IgD-negative memory B cell (primary cell): ENCODE measurements at regions not wholly inside any gene's neighbourhood (a gene's known extent, or its start where the extent isn't known, plus 50 kb on each side); places are given as distances from the start of the nearest gene placed in this dataset.
A peak's percentile ranks its signal among the peaks of the same experiment; 100 is the strongest.

Experiments used
- H3K27ac Mint-ChIP-seq, 3 donors: one replicate each; pipeline ENCODE4 v1.8.0; 2020 to 2022; ENCODE audit warnings: mild to moderate bottlenecking in 3 of 3, mixed read lengths in 3 of 3, moderate library complexity in 1 of 3
- H3K27me3 Mint-ChIP-seq: one replicate; pipeline ENCODE4 v1.8.0; 2021; ENCODE audit warnings: mixed read lengths
- H3K36me3 Mint-ChIP-seq: one replicate; pipeline ENCODE4 v1.8.0; 2020; ENCODE audit warnings: mild to moderate bottlenecking, mixed read lengths
- H3K4me1 Mint-ChIP-seq, 3 donors: one replicate each; pipeline ENCODE4 v1.8.0; 2020 to 2022; ENCODE audit warnings: mixed read lengths in 3 of 3, mild to moderate bottlenecking in 1 of 3
- H3K4me3 Mint-ChIP-seq, 4 donors: one replicate each; pipeline ENCODE4 v1.8.0; 2020 to 2022; ENCODE audit warnings: mild to moderate bottlenecking in 4 of 4, mixed read lengths in 4 of 4, moderate library complexity in 3 of 4
- H3K9me3 Mint-ChIP-seq, 3 donors: one replicate each; pipeline ENCODE4 v1.8.0; 2020 to 2021; ENCODE audit warnings: mixed read lengths in 3 of 3, mild to moderate bottlenecking in 1 of 3

DNA sequence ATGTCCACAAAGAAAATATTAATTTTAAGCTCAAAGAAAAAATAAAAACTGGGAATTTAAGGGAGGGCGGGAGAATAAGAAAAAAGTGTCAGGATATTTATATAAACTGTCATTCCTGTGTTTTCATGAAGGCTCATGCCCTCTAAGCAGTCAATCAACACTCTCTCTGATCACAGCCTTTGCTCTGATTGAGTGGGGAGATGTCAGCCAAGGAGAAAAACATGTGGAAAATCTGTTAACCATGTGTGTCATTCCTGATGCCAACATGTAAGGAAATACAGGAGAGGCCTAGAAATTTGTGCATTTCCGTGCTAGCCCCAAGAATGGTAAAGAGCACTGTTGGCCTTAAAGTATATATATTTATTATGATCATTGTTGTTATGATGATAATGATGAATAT is 137.9 kb upstream of the IRX5 start:
- no peaks in the 10 kb centered on the region for H3K36me3 Mint-ChIP-seq
- H3K4me1 Mint-ChIP-seq = no peaks in the 10 kb centered on the region
- no peaks in the 10 kb centered on the region for H3K27me3 Mint-ChIP-seq
- no peak overlapping the region for H3K27ac Mint-ChIP-seq
- H3K9me3 Mint-ChIP-seq = peaks cover 0 to 6% (median 0%) of the 10 kb centered on the region in 3 donors
- H3K4me3 Mint-ChIP-seq = no peak overlapping the region

GRCh38 chr16:54787045-54787444 is 143.6 kb upstream of the IRX5 start:
- Mint-ChIP-seq H3K27ac (no peak overlapping the region), H3K9me3 (peaks cover 1 to 3% (median 2%) of the 10 kb centered on the region in 3 donors), H3K4me3 (no peak overlapping the region), H3K4me1 (no peaks in the 10 kb centered on the region), H3K27me3 (no peaks in the 10 kb centered on the region), H3K36me3 (no peaks in the 10 kb centered on the region)

DNA sequence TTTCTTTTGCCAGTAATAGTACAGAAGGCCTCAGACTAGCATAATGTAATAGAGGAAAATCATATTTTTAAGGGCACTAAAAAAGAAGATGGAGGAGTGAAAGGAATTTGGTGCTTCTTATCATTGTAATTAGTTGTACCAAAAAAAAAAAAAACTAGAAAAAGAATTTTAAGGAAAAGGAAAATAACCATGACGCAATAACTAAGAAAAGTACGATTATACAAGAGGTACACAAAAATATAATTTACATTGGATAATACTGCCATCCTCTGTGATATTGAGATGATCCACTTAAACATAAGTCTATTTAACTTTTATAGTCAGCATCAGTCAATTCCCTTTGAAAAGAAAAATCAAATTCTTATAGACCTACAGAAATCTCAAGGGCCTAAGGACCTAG is 146.7 kb upstream of the IRX5 start:
- Mint-ChIP-seq H3K36me3 (no peaks in the 10 kb centered on the region), H3K4me1 (no peaks in the 10 kb centered on the region), H3K9me3 (peaks cover 1 to 3% (median 2%) of the 10 kb centered on the region in 3 donors), H3K27ac (no peak overlapping the region), H3K27me3 (no peaks in the 10 kb centered on the region), H3K4me3 (no peak overlapping the region)

GRCh38 chr16:54783226-54783625 is 147.4 kb upstream of the IRX5 start:
- H3K27ac Mint-ChIP-seq = no peak overlapping the region
- H3K36me3 Mint-ChIP-seq = no peaks in the 10 kb centered on the region
- no peaks in the 10 kb centered on the region for H3K4me1 Mint-ChIP-seq
- H3K4me3 Mint-ChIP-seq = no peak overlapping the region
- H3K9me3 Mint-ChIP-seq = peaks cover 1 to 3% (median 2%) of the 10 kb centered on the region in 3 donors
- no peaks in the 10 kb centered on the region for H3K27me3 Mint-ChIP-seq

GRCh38 chr16:54780266-54780665 is 150.4 kb upstream of the IRX5 start:
- Mint-ChIP-seq H3K9me3 (peaks cover 0 to 3% (median 3%) of the 10 kb centered on the region in 3 donors), H3K27ac (no peak overlapping the region), H3K4me1 (no peaks in the 10 kb centered on the region), H3K36me3 (no peaks in the 10 kb centered on the region), H3K4me3 (no peak overlapping the region), H3K27me3 (no peaks in the 10 kb centered on the region)

DNA sequence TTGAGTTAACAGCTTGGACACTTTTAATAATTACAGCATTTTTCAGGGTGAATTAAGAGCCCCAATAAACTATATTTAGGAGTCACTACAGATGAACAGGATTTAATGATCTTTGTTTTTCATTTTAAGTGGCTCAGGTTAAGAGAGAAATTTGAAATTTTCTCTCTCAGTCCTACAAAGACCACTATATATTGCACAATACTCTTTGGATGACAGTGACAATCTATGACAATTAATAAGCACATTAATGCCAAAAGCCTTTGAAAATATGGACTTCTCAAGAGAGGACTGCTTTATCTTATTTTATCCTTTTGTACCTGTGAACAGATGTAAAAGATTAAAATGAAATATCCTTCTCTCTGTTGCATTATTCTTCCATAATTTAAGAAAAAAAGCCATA is 151.1 kb upstream of the IRX5 start:
- no peak overlapping the region for H3K27ac Mint-ChIP-seq

GRCh38 chr16:54774768-54775167 is 155.9 kb upstream of the IRX5 start:
- Mint-ChIP-seq H3K27ac (no peak overlapping the region), H3K4me3 (no peak overlapping the region), H3K4me1 (no peaks in the 10 kb centered on the region), H3K36me3 (no peaks in the 10 kb centered on the region), H3K9me3 (peaks cover 2 to 7% (median 3%) of the 10 kb centered on the region in 3 donors), H3K27me3 (no peaks in the 10 kb centered on the region)

More for the DNA sequence above, 151.1 kb upstream of the IRX5 start:
- H3K36me3 Mint-ChIP-seq = no peaks in the 10 kb centered on the region
- H3K4me3 Mint-ChIP-seq = no peak overlapping the region
- H3K27me3 Mint-ChIP-seq = no peaks in the 10 kb centered on the region
- H3K4me1 Mint-ChIP-seq = no peaks in the 10 kb centered on the region
- peaks cover 0 to 3% (median 3%) of the 10 kb centered on the region in 3 donors for H3K9me3 Mint-ChIP-seq

DNA sequence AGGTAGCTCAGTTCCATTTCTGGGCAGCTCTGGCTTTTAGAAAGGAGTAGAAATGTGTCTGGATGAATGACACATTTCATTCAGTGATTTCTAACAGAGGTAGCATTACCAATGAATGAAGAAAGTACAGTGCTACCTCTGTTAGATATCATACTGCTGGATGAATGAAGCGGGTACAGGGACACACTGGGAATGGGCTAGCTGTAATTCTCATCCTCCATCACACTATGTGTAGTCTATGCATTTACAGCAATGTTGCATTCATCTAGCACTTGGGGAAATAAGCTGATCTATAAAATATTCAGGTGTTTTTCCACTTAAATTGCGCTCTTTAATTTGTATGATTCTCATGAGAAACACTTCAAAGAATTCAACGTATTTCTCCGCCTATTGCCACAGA is 158.3 kb upstream of the IRX5 start:
- H3K27ac Mint-ChIP-seq = no peak overlapping the region
- H3K4me3 Mint-ChIP-seq = no peak overlapping the region
- H3K9me3 Mint-ChIP-seq = peaks cover 2 to 11% (median 3%) of the 10 kb centered on the region in 3 donors
- H3K36me3 Mint-ChIP-seq = no peaks in the 10 kb centered on the region
- H3K27me3 Mint-ChIP-seq = no peaks in the 10 kb centered on the region
- H3K4me1 Mint-ChIP-seq = no peaks in the 10 kb centered on the region

GRCh38 chr16:54766355-54766754 is 164.3 kb upstream of the IRX5 start:
- no peak overlapping the region for H3K27ac Mint-ChIP-seq
- H3K9me3 Mint-ChIP-seq = peaks cover 0 to 20% (median 7%) of the 10 kb centered on the region in 3 donors

GRCh38 chr16:54750249-54750648 is 180.4 kb upstream of the IRX5 start:
- Mint-ChIP-seq H3K27me3 (no peaks in the 10 kb centered on the region), H3K4me1 (no peaks in the 10 kb centered on the region), H3K4me3 (no peak overlapping the region), H3K36me3 (no peaks in the 10 kb centered on the region), H3K27ac (no peak overlapping the region), H3K9me3 (peaks cover 0 to 5% (median 2%) of the 10 kb centered on the region in 3 donors)

More at GRCh38 chr16:54766355-54766754, 164.3 kb upstream of the IRX5 start:
- H3K4me1 Mint-ChIP-seq = no peaks in the 10 kb centered on the region
- H3K4me3 Mint-ChIP-seq = no peak overlapping the region
- H3K36me3 Mint-ChIP-seq = no peaks in the 10 kb centered on the region
- no peaks in the 10 kb centered on the region for H3K27me3 Mint-ChIP-seq

DNA sequence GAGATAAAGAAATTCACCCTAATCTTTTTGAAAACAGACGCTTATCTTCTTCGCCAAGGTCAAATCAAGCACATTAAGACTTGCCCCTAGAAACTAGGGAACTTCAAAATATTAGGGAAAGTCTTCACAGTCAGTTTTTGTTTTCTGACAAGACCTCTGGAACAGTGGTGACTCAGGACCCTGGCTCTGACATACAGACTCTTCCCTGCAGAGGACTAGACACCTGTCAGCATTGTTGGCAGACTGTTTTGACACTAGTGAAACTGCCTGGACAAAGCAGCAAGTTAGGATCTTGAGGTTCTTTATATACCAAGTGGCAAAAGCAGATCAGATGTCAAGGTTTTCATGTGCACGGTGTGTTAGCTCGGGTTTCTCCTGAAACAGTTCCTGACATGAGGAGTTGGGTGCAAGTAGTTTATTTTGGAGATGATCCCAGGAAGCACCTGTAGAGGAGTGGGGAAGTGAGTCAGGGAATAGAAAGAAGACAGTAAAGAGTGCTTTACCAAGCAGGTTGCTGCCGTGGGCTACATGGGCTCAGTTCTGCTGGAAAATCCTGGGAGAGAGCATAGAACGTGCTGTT is 182.0 kb upstream of the IRX5 start:
- Mint-ChIP-seq H3K4me1 (no peaks in the 10 kb centered on the region), H3K27me3 (no peaks in the 10 kb centered on the region), H3K9me3 (peaks cover 0 to 5% (median 2%) of the 10 kb centered on the region in 3 donors), H3K4me3 (peak overlapping the region in 1 of 4 donors; percentile 35), H3K27ac (no peak overlapping the region), H3K36me3 (no peaks in the 10 kb centered on the region)

DNA sequence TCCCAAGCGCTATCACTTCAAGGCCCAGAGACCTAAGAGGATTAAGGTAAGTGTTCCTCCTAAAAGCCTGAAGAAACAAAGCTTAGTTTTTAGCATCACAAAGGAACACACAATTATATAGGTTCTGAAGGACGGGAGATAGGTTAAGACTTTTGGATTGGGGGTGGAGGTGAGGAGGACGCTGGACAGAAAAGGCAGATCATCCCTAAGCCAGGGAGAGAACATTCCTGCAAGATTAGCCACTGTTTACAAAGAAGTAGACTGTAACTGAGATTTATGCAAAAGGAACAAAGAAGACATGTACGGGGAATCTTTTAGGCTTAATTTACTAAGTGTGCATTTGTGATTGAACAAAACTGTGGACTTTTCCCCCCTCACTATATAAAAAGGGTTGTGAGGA is 184.1 kb upstream of the IRX5 start:
- Mint-ChIP-seq H3K9me3 (peaks cover 2 to 5% (median 2%) of the 10 kb centered on the region in 3 donors), H3K27ac (no peak overlapping the region), H3K4me3 (no peak overlapping the region), H3K27me3 (no peaks in the 10 kb centered on the region), H3K36me3 (no peaks in the 10 kb centered on the region), H3K4me1 (no peaks in the 10 kb centered on the region)

DNA sequence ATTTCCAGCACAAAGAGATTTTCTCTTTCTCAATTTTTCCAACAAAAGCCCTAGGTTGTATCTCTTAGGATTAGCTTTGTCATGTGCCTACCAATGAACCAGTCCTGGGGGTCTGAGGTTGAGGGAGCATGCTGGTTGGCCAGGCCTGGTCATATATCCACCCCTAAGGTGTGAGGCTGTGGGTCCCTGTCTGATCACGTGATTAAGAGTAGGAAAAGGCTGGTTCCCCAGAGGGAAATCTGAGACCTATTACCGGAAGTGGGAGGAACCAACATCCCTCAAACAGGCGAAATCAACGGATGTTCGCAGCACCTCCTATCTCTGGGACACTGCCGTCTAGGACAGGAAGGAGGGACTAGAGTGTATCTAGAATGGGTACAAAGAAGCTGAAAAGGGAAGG is 185.7 kb upstream of the IRX5 start:
- Mint-ChIP-seq H3K9me3 (peaks cover 2 to 5% (median 5%) of the 10 kb centered on the region in 3 donors), H3K4me3 (no peak overlapping the region), H3K4me1 (no peaks in the 10 kb centered on the region), H3K27ac (no peak overlapping the region), H3K36me3 (no peaks in the 10 kb centered on the region), H3K27me3 (peaks cover 1% of the 10 kb centered on the region)

DNA sequence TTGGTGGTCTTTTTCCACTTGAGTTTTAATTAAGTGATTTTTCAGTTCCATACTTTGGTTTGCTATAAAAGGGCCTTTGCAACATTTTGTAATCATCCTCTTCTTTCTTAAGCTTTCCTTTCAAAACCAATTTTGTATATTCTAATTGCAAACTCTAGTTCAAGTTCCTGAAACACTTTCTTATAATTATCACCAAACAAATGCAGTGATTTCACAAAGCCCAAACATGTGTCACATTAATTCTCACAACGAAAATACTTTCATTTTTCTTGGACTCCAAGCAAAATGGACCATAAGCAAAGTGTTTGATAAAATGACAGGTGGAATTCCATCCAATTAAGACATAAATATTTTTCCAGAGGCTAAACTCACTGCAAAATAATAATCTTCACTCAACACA is 188.2 kb upstream of the IRX5 start:
- Mint-ChIP-seq H3K27ac (no peak overlapping the region), H3K36me3 (no peaks in the 10 kb centered on the region), H3K27me3 (peaks cover 1% of the 10 kb centered on the region), H3K4me1 (no peaks in the 10 kb centered on the region), H3K4me3 (no peak overlapping the region), H3K9me3 (peaks cover 2 to 7% (median 5%) of the 10 kb centered on the region in 3 donors)

DNA sequence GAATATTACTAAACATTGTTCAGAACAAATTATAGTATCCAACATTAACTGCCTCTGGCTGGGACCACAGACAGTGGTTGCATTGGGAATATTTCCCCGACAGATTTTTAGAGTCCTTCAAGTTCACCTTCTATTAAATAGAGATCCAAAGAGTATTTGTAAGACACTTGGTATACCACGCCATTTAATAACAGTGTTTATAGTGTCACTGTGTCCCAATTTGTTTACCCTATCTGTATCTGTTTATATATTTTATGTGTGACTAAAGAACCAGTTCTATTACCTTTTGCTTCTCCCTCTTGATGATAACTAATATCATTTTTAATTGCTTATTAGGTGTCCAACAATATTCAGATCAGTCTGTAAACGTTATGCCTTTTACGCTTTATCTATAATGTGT is 191.3 kb upstream of the IRX5 start:
- no peak overlapping the region for H3K27ac Mint-ChIP-seq
- H3K4me3 Mint-ChIP-seq = no peak overlapping the region
- peaks cover 1% of the 10 kb centered on the region for H3K27me3 Mint-ChIP-seq
- no peaks in the 10 kb centered on the region for H3K36me3 Mint-ChIP-seq
- peaks cover 0 to 7% (median 2%) of the 10 kb centered on the region in 3 donors for H3K9me3 Mint-ChIP-seq
- no peaks in the 10 kb centered on the region for H3K4me1 Mint-ChIP-seq

DNA sequence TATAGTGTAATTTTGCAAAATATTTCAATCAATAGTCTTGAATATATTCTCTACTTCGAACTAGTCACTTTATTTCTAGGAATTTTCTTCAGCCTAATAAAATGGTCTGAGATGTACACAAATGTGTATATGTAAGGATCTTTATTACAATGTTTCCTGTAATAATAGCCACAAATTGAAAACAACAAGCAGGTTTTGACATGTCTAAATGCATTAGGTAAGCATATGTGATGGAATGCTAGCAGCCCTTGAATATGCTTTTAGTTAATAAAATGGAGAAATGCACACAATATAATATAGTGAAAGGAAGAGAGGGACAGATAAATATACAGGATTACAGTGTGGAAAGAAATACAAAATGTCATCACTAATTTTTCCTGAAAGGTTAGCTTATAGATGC is 196.5 kb upstream of the IRX5 start:
- Mint-ChIP-seq H3K27ac (no peak overlapping the region), H3K9me3 (peaks cover 0 to 2% (median 0%) of the 10 kb centered on the region in 3 donors), H3K4me1 (no peaks in the 10 kb centered on the region), H3K36me3 (no peaks in the 10 kb centered on the region), H3K4me3 (no peak overlapping the region), H3K27me3 (no peaks in the 10 kb centered on the region)
